ENCODE measurements at regions not wholly inside any gene's neighbourhood (a gene's known extent, or its start where the extent isn't known, plus 50 kb on each side); places are given as distances from the start of the nearest gene placed in this dataset.

GRCh38 chr7:22962775-22963350, 51.1 kb downstream of the HYCC1 start:
- no peak for DNase-seq (ENCODE audit: low read depth)

GRCh38 chr7:22958742-22959141, 55.2 kb downstream of the HYCC1 start:
- DNase-seq (ENCODE audit: low read depth), result no peak

GRCh38 chr7:22954251-22954650, 59.7 kb downstream of the HYCC1 start:
- DNase-seq (ENCODE audit: low read depth), result no peak

- DNase-seq (ENCODE audit: low read depth), result no peak
Measured at GRCh38 chr7:22952306-22953015, 61.5 kb downstream of the HYCC1 start.

- no peak for DNase-seq (ENCODE audit: low read depth)
Measured at GRCh38 chr7:22949944-22950343, 64.0 kb downstream of the HYCC1 start.

GRCh38 chr7:22949221-22949620, 64.7 kb downstream of the HYCC1 start:
- no peak for DNase-seq (ENCODE audit: low read depth)

- no peak for DNase-seq (ENCODE audit: low read depth)
Measured at GRCh38 chr7:22948770-22949169, 65.2 kb downstream of the HYCC1 start.

GRCh38 chr7:22945584-22945983, 68.3 kb downstream of the HYCC1 start:
- DNase-seq (ENCODE audit: low read depth), result no peak

- DNase-seq (ENCODE audit: low read depth), result peak; percentile 26
Measured at GRCh38 chr7:22944510-22944909, 69.4 kb downstream of the HYCC1 start.

- peak; percentile 82 for DNase-seq (ENCODE audit: low read depth)
Measured at GRCh38 chr7:22944022-22944421, 69.9 kb downstream of the HYCC1 start.

- no peak for DNase-seq (ENCODE audit: low read depth)
Measured at GRCh38 chr7:22942191-22942590, 71.7 kb downstream of the HYCC1 start.

GRCh38 chr7:22939842-22940241, 74.1 kb downstream of the HYCC1 start:
- DNase-seq (ENCODE audit: low read depth), result no peak

- DNase-seq (ENCODE audit: low read depth), result no peak
Measured at GRCh38 chr7:22937946-22938345, 76.0 kb downstream of the HYCC1 start.

- DNase-seq (ENCODE audit: low read depth), result no peak
Measured at GRCh38 chr7:22936246-22936645, 77.7 kb downstream of the HYCC1 start.

- DNase-seq (ENCODE audit: low read depth), result no peak
Measured at GRCh38 chr7:22935269-22935668, 78.7 kb downstream of the HYCC1 start.

GRCh38 chr7:22934473-22935065, 79.4 kb downstream of the HYCC1 start:
- peak; percentile 49 for DNase-seq (ENCODE audit: low read depth)

- DNase-seq (ENCODE audit: low read depth), result no peak
Measured at GRCh38 chr7:22934023-22934422, 79.9 kb downstream of the HYCC1 start.

GRCh38 chr7:22932896-22933295, 81.0 kb downstream of the HYCC1 start:
- DNase-seq (ENCODE audit: low read depth), result no peak

GRCh38 chr7:22931011-22931410, 82.9 kb downstream of the HYCC1 start:
- DNase-seq (ENCODE audit: low read depth), result peak; percentile 49

- no peak for DNase-seq (ENCODE audit: low read depth)
Measured at GRCh38 chr7:22922307-22922706, 91.6 kb downstream of the HYCC1 start.

GRCh38 chr7:22921386-22922086, 92.4 kb downstream of the HYCC1 start:
- no peak for DNase-seq (ENCODE audit: low read depth)

- no peak for DNase-seq (ENCODE audit: low read depth)
Measured at GRCh38 chr7:22920672-22921071, 93.3 kb downstream of the HYCC1 start.

GRCh38 chr7:22913158-22913557, 90.5 kb upstream of the TOMM7 start:
- no peak for DNase-seq (ENCODE audit: low read depth)

All from ELR (cell line).